SK-N-MC (cell line): ENCODE measurements at regions not wholly inside any gene's neighbourhood (a gene's known extent, or its start where the extent isn't known, plus 50 kb on each side); places are given as distances from the start of the nearest gene placed in this dataset.

ENCODE experiments used
- EZH2 ChIP-seq: fragments of 200-600 bp; sonication (generic); IDR thresholded peaks from one replicate; pipeline ENCODE4 v1.6.1; 2017; ENCODE audit warnings: antibody characterized with exemption
- FOXP2 ChIP-seq: optimal IDR thresholded peaks from 2 replicates; pipeline ENCODE3; 2011; ENCODE audit warnings: mild to moderate bottlenecking, moderate library complexity; ENCODE audit not compliant: insufficient read depth; ENCODE audit errors: extremely low read length, control extremely low read depth
- POLR2AphosphoS5 ChIP-seq: IDR thresholded peaks from 2 replicates; pipeline ENCODE4 v1.6.1; 2012; ENCODE audit warnings: mild to moderate bottlenecking, low read depth, low read length, borderline replicate concordance

GRCh38 chr5:37991301-37992299 lies 151.8 kb upstream of the GDNF start:
- no peak for TF ChIP-seq EZH2
- TF ChIP-seq FOXP2: no peak
- TF ChIP-seq POLR2AphosphoS5: no peak
